HTR-8/SVneo (cell line): ENCODE measurements at regions not wholly inside any gene's neighbourhood (a gene's known extent, or its start where the extent isn't known, plus 50 kb on each side); places are given as distances from the start of the nearest gene placed in this dataset.

Experiments
- DNase-seq: peaks from one replicate; pipeline ENCODE4 v3.0.0; 2011; ENCODE audit warnings: low spot score, mixed read lengths; ENCODE audit not compliant: insufficient read length
- FAIRE-seq: peaks from 2 replicates; lab custom pipeline; 2011; peaks lifted over from hg19 to GRCh38; lab: Jason Lieb, UNC

GRCh38 chr3:76652524-76652923, 387.4 kb upstream of the ROBO2 start:
- FAIRE-seq, result no peak
- DNase-seq, result no peak

- no peak for FAIRE-seq
- DNase-seq, result no peak
Measured at GRCh38 chr3:76653640-76654251, 386.2 kb upstream of the ROBO2 start.

- FAIRE-seq (no peak), DNase-seq (no peak)
Measured at GRCh38 chr3:76656531-76657070, 383.3 kb upstream of the ROBO2 start.

- DNase-seq (no peak), FAIRE-seq (no peak)
Measured at GRCh38 chr3:76657909-76658308, 382.0 kb upstream of the ROBO2 start.

GRCh38 chr3:76661527-76662250, 378.2 kb upstream of the ROBO2 start:
- no peak for DNase-seq
- no peak for FAIRE-seq

- FAIRE-seq, result no peak
- DNase-seq, result no peak
Measured at GRCh38 chr3:76664816-76665215, 375.1 kb upstream of the ROBO2 start.

GRCh38 chr3:76668653-76669052, 371.2 kb upstream of the ROBO2 start:
- FAIRE-seq (no peak), DNase-seq (no peak)

GRCh38 chr3:76669322-76669721, 370.6 kb upstream of the ROBO2 start:
- FAIRE-seq (no peak), DNase-seq (no peak)

- FAIRE-seq (no peak), DNase-seq (no peak)
Measured at GRCh38 chr3:76673171-76673570, 366.7 kb upstream of the ROBO2 start.

- FAIRE-seq (no peak), DNase-seq (no peak)
Measured at GRCh38 chr3:76679541-76679940, 360.4 kb upstream of the ROBO2 start.

- no peak for FAIRE-seq
- DNase-seq, result no peak
Measured at GRCh38 chr3:76683256-76683655, 356.6 kb upstream of the ROBO2 start.

- DNase-seq (no peak), FAIRE-seq (no peak)
Measured at GRCh38 chr3:76684946-76685345, 355.0 kb upstream of the ROBO2 start.

GRCh38 chr3:76685858-76686257, 354.0 kb upstream of the ROBO2 start:
- FAIRE-seq (no peak), DNase-seq (no peak)

GRCh38 chr3:76687019-76687418, 352.9 kb upstream of the ROBO2 start:
- FAIRE-seq (no peak), DNase-seq (no peak)

GRCh38 chr3:76694063-76694462, 345.8 kb upstream of the ROBO2 start:
- DNase-seq (no peak), FAIRE-seq (no peak)

GRCh38 chr3:76698136-76698706, 341.7 kb upstream of the ROBO2 start:
- FAIRE-seq, result no peak
- DNase-seq, result no peak

- FAIRE-seq (no peak), DNase-seq (no peak)
Measured at GRCh38 chr3:76699846-76700245, 340.1 kb upstream of the ROBO2 start.

GRCh38 chr3:76700323-76700722, 339.6 kb upstream of the ROBO2 start:
- FAIRE-seq, result no peak

GRCh38 chr3:76702676-76703075, 337.2 kb upstream of the ROBO2 start:
- DNase-seq, result no peak
- no peak for FAIRE-seq

More at GRCh38 chr3:76700323-76700722, 339.6 kb upstream of the ROBO2 start:
- no peak for DNase-seq

GRCh38 chr3:76715426-76715825, 324.5 kb upstream of the ROBO2 start:
- DNase-seq (no peak), FAIRE-seq (no peak)

GRCh38 chr3:76723366-76723765, 316.5 kb upstream of the ROBO2 start:
- DNase-seq (no peak), FAIRE-seq (no peak)
